ENCODE measurements at regions not wholly inside any gene's neighbourhood (a gene's known extent, or its start where the extent isn't known, plus 50 kb on each side); places are given as distances from the start of the nearest gene placed in this dataset.

GRCh38 chr10:109474812-109475211, 448.5 kb downstream of the XPNPEP1 start:
- CTCF ChIA-PET (ENCODE audit: partially characterized antibody): interaction anchor here (0.6 to 1.8 kb wide), 7 partner anchors 14 to 1974 kb away, joined by 3 to 6 read pairs (median 3); no protein-coding TSS in a partner anchor
- Histone ChIP-seq H3K14ac (ENCODE audit: insufficient read length) (no peak overlapping the region), H2BK12ac (ENCODE audit: low read depth, low read length) (no peak overlapping the region), H4K20me1 (replicated peaks in 1 of 2; ENCODE audit: control insufficient read depth in 1 of 2, insufficient read depth in 2 of 2, low read length in 2 of 2) (no peaks in the 10 kb centered on the region), H3K79me2 (ENCODE audit: control insufficient read depth in 1 of 2, insufficient read depth in 2 of 2, low read length in 2 of 2) (no peaks in the 10 kb centered on the region), H2AK5ac (ENCODE audit: low read depth, low read length) (no peak overlapping the region), H3K27me3 (replicated peaks in 1 of 4; ENCODE audit: control insufficient read depth in 3 of 4, extremely low read depth in 1 of 4, insufficient read depth in 3 of 4, low read length in 3 of 4) (no peaks in the 10 kb centered on the region), H3K27ac (ENCODE audit: low read depth, low read length) (no peak overlapping the region), H2BK20ac (ENCODE audit: low read length) (no peak overlapping the region), H4K8ac (ENCODE audit: extremely low read depth, insufficient read depth, low read length) (no peak overlapping the region), H4K91ac (replicated peaks; ENCODE audit: insufficient read length, low read length) (no peak overlapping the region), H3K36me3 (ENCODE audit: control insufficient read depth in 2 of 4, insufficient read depth in 4 of 4, low read length in 3 of 4) (no peaks in the 10 kb centered on the region), H2BK15ac (ENCODE audit: low read length) (no peak overlapping the region), H3K4ac (replicated peaks; ENCODE audit: insufficient read length, low read depth, low read length) (no peak overlapping the region), H3K4me2 (ENCODE audit: insufficient read depth in 1 of 2, low read depth in 2 of 2, low read length in 2 of 2) (no peak overlapping the region), H3K79me1 (ENCODE audit: low read depth, low read length) (no peaks in the 10 kb centered on the region), H2AFZ (ENCODE audit: low read length) (no peak overlapping the region), H3K9ac (replicated peaks in 1 of 4; ENCODE audit: extremely low read depth in 1 of 4, low read depth in 3 of 4, low read length in 3 of 4) (no peak overlapping the region), H3K4me3 (ENCODE audit: extremely low read depth in 1 of 4, insufficient read depth in 2 of 4, low read depth in 3 of 4, low read length in 4 of 4) (no peak overlapping the region), H2BK5ac (ENCODE audit: low read depth, low read length) (no peak overlapping the region), H3K23ac (ENCODE audit: insufficient read length) (no peak overlapping the region), H3K23me2 (ENCODE audit: low read depth, low read length) (no peaks in the 10 kb centered on the region), H3K18ac (ENCODE audit: extremely low read depth, low read length) (no peak overlapping the region), H3K9me3 (ENCODE audit: insufficient read depth in 2 of 2, low read depth in 1 of 2, low read length in 1 of 2) (no peaks in the 10 kb centered on the region), H3K56ac (replicated peaks; ENCODE audit: insufficient read length, low read depth, low read length) (no peak overlapping the region), H3K4me1 (replicated peaks in 1 of 4; ENCODE audit: control insufficient read depth in 3 of 4, insufficient read depth in 4 of 4, low read length in 3 of 4) (peaks cover 0 to 3% (median 0%) of the 10 kb centered on the region in 4 experiments; a peak in 2 of 7 replicates), H4K5ac (ENCODE audit: insufficient read length, low read depth, low read length) (no peak overlapping the region), H2BK120ac (replicated peaks; ENCODE audit: low read depth, low read length) (no peak overlapping the region)
- POLR2A ChIA-PET (ENCODE audit: partially characterized antibody): interaction anchor here (0.6 kb wide), 1 partner anchor 9 kb away, joined by 3 read pairs; no protein-coding TSS in a partner anchor
- no peak for DNase-seq (ENCODE audit: low read depth in 1 of 2, low spot score in 2 of 2)
- peak; percentile 13 for FAIRE-seq
- 80% methylated on average over 4 of the region's 4 CpGs; no CpG with 5 or more reads in 1 of the 2 experiments for WGBS, 2 experiments (ENCODE audit: extremely low coverage in 1 of 2, insufficient coverage in 1 of 2, insufficient read length in 1 of 2, insufficient replicate concordance in 2 of 2, low coverage in 1 of 2, low lambda C conversion rate in 2 of 2, missing lambda C conversion rate in 1 of 2)
- TF ChIP-seq TCF12 (IDR thresholded peaks at IDR 0.05; ENCODE audit: low read depth, low read length) (peak; percentile 69; the same call in 1 of the 2 replicates), YY1 (IDR thresholded peaks at IDR 0.05; ENCODE audit: low read depth, low read length) (peak; percentile 41; the same call in 1 of the 2 replicates), SAP30 (IDR thresholded peaks at IDR 0.05; ENCODE audit: insufficient read depth, insufficient replicate concordance, low read length) (no peak), MAX (IDR thresholded peaks at IDR 0.05) (0 out of 2 replicates have a peak, but pooled peaks have one; percentile 46)
